Stimulated activated naive CD8-positive, alpha-beta T cell treated with anti-CD3 and anti-CD28 coated beads, Interleukin-15, amount 100 ng/mL, for 72 hours (primary cell): ENCODE measurements at regions not wholly inside any gene's neighbourhood (a gene's known extent, or its start where the extent isn't known, plus 50 kb on each side); places are given as distances from the start of the nearest gene placed in this dataset.

ENCODE experiments used
- ATAC-seq: fragments of 150-1000 bp; cut with Tn5 transposase; 2 replicates; pipeline ENCODE4 v1.10.0; 2021; ENCODE audit warnings: mild to moderate bottlenecking, moderate library complexity
- DNase-seq, 2 donors: peaks; one replicate each; pipeline ENCODE4 v3.0.0; 2021 to 2022
- H3K27ac Mint-ChIP-seq, 2 donors: one replicate each; pipeline ENCODE4 v1.8.0; 2022; ENCODE audit warnings: mild to moderate bottlenecking in 2 of 2, mixed read lengths in 2 of 2, moderate library complexity in 2 of 2
- H3K27me3 Mint-ChIP-seq: one replicate; pipeline ENCODE4 v1.8.0; 2022; ENCODE audit warnings: mixed read lengths
- H3K4me1 Mint-ChIP-seq: one replicate; pipeline ENCODE4 v1.8.0; 2022; ENCODE audit warnings: mild to moderate bottlenecking, mixed read lengths
- H3K4me3 Mint-ChIP-seq, 2 donors: one replicate each; pipeline ENCODE4 v1.8.0; 2022; ENCODE audit warnings: mild to moderate bottlenecking in 2 of 2, mixed read lengths in 2 of 2, moderate library complexity in 1 of 2
- H3K9me3 Mint-ChIP-seq, 2 donors: one replicate each; pipeline ENCODE4 v1.8.0; 2022; ENCODE audit warnings: mixed read lengths in 2 of 2

DNA sequence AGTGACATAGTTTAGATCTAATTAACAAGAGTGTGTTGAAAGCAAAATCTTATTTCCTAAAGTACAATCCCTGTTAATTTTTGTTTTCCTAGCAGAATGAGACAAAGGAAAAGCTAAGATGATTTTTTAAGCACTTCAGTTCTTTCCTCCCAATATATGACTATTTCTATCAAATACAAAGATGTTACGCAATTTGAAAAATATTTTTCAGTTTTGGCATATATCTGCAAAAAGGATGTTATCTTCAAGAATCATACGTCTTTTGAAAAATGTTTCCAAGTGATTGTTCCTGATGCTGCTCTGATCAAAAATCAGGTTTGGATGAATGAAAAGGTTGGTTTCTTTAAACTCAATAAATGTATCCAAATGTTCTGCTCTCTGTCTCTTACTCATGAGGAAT is 486.7 kb upstream of the CPEB2 start:
- ATAC-seq (no peak), DNase-seq (no peak)
- Mint-ChIP-seq H3K27ac (no peak overlapping the region), H3K9me3 (no peaks in the 10 kb centered on the region), H3K27me3 (no peaks in the 10 kb centered on the region), H3K4me3 (no peak overlapping the region), H3K4me1 (no peaks in the 10 kb centered on the region)

DNA sequence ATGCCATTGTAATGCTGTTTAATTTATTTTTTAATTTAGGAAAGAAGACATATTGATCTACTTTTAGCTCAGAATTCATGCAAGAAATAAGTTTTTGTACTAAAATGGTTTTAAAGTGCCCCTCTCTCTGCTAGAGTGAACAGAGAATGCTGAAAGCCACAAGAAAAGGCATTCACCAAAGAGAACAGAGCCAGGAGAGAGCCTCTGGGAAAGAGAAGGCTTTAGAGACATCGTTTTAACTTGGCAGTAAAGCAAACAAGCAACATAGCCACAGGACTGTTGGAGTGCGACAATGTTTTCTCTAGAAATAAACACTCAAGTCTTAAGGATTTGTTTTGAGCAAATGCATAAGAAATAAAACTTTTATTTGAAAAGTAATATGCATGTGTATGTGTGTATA is 484.1 kb upstream of the CPEB2 start:
- Mint-ChIP-seq H3K9me3 (no peaks in the 10 kb centered on the region), H3K4me1 (no peaks in the 10 kb centered on the region), H3K27ac (no peak overlapping the region), H3K27me3 (no peaks in the 10 kb centered on the region), H3K4me3 (no peak overlapping the region)
- ATAC-seq (no peak), DNase-seq (no peak)

DNA sequence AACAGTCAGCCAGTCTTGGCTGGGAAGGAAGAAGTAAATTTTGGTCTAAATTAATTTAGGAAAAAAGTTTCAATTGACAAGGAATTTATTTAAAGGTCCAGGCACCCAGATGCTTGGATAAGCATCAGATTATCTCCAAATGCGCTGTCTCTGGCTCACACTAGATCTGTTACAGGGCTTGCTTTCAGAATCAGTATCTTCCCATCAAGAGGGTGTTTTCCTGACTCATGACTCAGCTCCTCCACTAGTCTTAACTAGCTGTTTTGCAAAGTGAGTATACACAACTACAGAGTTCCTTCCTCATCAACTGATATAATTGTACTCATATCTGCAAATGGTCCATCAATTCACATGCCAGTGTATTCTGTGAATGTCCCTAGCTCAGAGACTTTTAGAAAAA is 482.1 kb upstream of the CPEB2 start:
- no peaks in the 10 kb centered on the region for H3K9me3 Mint-ChIP-seq
- DNase-seq, result no peak
- no peak overlapping the region for H3K4me3 Mint-ChIP-seq
- H3K27ac Mint-ChIP-seq, result peak overlapping the region in 1 of 2 donors; percentile 19
- no peak for ATAC-seq
- H3K4me1 Mint-ChIP-seq, result no peaks in the 10 kb centered on the region
- no peaks in the 10 kb centered on the region for H3K27me3 Mint-ChIP-seq

DNA sequence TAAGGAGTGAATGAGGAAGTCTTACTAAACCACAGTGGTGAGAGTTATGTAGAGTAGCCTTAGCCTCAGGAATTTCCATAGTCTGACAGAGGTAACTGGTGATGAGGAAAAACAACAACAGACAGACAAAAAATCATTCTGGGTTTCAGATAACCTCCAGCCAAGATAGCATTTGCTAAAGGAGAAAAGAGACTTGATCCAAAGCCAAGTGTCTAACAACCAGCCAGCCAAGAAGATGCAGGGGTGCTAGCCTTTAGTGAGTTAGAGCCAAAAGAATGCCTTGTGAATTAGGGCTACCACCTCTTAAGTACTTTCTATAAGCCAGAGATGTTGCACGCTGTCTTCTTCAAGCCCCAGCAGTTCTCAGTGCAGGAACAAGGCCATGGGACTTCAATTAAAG is 478.0 kb upstream of the CPEB2 start:
- Mint-ChIP-seq H3K9me3 (no peaks in the 10 kb centered on the region), H3K27me3 (no peaks in the 10 kb centered on the region), H3K4me3 (no peak overlapping the region), H3K4me1 (no peaks in the 10 kb centered on the region), H3K27ac (no peak overlapping the region)
- ATAC-seq (no peak), DNase-seq (no peak)

DNA sequence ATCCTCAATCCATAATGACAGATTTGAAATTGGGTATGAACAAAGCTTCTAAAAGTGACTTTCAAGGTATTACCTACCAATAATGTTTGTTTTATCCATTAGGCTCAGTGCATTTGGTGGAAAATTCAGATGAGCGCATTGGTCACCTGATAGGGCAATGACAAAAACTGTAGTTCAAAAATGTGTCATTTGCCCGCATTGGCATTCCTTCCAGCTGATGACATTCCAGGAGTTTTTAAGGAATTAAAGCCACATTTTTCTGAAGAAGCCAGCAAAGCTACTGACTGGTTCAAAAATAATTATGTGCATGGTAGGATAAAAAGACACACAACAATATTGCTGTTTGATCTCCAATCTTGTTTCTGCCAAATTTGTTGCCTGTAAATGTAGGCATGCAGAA is 473.4 kb upstream of the CPEB2 start:
- no peaks in the 10 kb centered on the region for H3K9me3 Mint-ChIP-seq
- no peaks in the 10 kb centered on the region for H3K4me1 Mint-ChIP-seq
- no peak for DNase-seq
- H3K27me3 Mint-ChIP-seq, result no peaks in the 10 kb centered on the region
- no peak for ATAC-seq
- no peak overlapping the region for H3K27ac Mint-ChIP-seq
- no peak overlapping the region for H3K4me3 Mint-ChIP-seq

DNA sequence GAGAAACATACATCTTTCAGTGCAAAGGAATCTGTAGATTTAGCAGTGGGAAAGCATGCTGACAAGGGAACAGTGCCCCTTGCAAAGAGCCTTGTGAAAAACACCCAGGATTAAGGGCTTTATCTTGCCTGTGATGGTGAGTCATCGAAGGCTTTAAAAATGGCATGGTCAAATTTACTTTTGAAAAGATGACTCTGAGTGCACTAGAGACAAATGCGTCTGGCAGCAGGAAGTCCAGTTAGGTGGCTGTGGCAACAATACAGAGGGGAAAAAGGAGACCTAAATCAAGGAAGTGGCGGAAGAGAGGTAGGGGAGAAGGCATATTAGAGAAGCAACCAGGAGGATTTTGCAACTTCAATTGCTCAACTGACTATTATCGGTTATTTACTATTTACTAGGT is 472.6 kb upstream of the CPEB2 start:
- ATAC-seq (no peak), DNase-seq (no peak)
- no peaks in the 10 kb centered on the region for H3K9me3 Mint-ChIP-seq

DNA sequence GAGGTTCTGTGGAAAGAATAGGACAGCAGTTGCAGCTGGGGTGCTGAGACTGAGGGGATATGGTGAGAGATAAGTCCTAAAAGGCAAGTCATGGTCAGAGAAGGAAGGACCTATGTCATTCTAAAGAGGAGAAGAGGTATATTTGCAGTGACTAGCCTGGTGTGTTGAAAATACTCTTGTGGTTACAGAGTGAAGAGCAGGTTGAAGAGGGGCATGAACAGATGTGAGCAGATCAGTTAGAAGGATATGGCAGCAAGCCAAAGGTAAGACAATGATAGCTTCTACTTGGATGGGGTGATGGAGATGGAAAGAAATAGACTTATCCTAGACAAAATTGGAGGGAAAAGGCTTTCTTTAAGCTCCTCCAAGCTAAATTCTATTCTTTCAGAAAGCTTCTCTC is 469.8 kb upstream of the CPEB2 start:
- Mint-ChIP-seq H3K4me1 (no peaks in the 10 kb centered on the region), H3K9me3 (no peaks in the 10 kb centered on the region), H3K4me3 (no peak overlapping the region), H3K27me3 (no peaks in the 10 kb centered on the region), H3K27ac (no peak overlapping the region)
- DNase-seq, result no peak
- no peak for ATAC-seq

More for the DNA sequence above, 472.6 kb upstream of the CPEB2 start:
- Mint-ChIP-seq H3K4me3 (no peak overlapping the region), H3K4me1 (no peaks in the 10 kb centered on the region), H3K27ac (no peak overlapping the region), H3K27me3 (no peaks in the 10 kb centered on the region)

DNA sequence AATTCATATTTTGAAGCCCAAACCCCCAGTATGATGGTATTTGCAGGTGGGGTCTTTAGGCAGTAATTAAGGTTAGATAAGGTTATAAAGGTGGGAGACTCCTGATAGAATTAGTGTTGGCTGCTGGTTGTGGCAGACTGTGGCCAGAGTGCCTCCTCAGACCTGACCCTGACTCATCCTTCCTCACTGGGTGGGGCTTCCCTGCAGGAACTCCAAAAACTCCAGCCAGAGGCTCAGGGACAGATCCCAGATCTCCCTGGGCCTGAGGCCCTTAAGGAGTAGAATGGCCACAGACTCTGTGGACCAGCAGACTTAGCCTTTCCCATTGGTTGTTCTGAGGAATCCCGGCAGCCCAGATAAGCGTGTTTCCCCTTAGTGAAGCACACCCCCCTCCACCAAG is 463.0 kb upstream of the CPEB2 start:
- no peak overlapping the region for H3K4me3 Mint-ChIP-seq
- peak overlapping the region in 1 of 2 donors; percentile 21 for H3K27ac Mint-ChIP-seq
- DNase-seq, result no peak
- H3K27me3 Mint-ChIP-seq, result peaks cover 22% of the 10 kb centered on the region
- ATAC-seq, result no peak
- H3K4me1 Mint-ChIP-seq, result no peaks in the 10 kb centered on the region
- H3K9me3 Mint-ChIP-seq, result peaks cover 10 to 19% of the 10 kb centered on the region in 2 donors

DNA sequence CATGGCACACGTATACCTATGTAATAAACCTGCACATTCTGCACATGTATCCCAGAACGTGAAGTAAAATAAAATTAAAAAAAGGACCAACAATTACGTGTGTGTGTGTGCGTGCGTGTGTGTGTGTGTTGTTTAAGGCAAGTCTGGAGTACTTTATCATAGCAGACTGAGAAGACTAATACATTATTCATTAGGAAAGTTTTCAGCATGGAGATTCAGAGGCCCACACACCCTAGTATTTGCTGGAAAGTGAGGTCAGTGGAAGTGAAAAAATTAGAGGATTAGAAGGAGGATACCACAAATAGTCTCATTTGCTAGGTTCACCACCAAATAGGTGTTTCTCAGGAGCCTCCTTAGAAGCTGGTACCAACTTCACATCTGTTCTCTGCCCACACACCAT is 457.1 kb upstream of the CPEB2 start:
- Mint-ChIP-seq H3K4me1 (no peaks in the 10 kb centered on the region), H3K27me3 (peaks cover 20% of the 10 kb centered on the region), H3K9me3 (peaks cover 3 to 17% of the 10 kb centered on the region in 2 donors), H3K4me3 (no peak overlapping the region), H3K27ac (no peak overlapping the region)
- ATAC-seq (no peak), DNase-seq (no peak)

DNA sequence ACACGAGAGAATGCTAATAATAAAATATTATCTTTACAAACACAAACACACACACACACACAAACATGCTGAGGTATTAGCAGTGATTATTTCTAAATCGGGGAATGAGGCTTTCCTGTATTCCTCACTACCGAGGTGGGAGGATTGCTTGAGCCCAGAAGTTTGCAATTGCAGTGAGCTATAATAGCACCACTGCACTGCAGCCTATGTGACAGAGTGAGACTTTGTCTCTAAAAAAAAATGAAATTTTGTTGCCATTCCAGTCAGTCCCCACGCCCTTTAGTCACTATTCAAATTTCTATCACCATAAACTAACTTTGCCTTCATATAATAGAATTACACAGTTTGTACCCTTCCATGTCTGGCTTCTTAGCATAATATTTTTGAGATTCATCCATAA is 456.5 kb upstream of the CPEB2 start:
- Mint-ChIP-seq H3K27ac (no peak overlapping the region), H3K27me3 (peaks cover 19% of the 10 kb centered on the region), H3K4me3 (no peak overlapping the region), H3K9me3 (peaks cover 0 to 17% of the 10 kb centered on the region in 2 donors), H3K4me1 (no peaks in the 10 kb centered on the region)
- DNase-seq, result no peak
- no peak for ATAC-seq

DNA sequence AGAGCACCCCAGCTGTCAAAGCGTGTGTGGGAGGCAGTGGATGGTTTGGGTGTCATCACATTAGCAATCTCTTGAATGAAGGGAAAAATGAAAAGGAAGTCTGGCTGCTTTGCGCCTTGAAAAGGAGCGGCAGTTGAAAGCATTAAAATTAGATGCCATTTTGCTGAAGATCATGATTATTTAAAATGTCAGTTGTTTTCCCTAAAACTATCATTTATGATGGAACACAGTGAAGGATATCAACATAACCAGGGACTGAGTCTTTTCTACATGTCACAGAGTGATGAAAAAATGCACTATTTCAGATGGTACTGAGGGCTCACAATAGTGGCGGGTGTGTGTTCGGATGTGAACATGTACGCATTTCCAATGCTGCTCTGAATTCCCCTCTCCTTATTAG is 450.2 kb upstream of the CPEB2 start:
- H3K27ac Mint-ChIP-seq, result no peak overlapping the region
- no peaks in the 10 kb centered on the region for H3K9me3 Mint-ChIP-seq
- no peaks in the 10 kb centered on the region for H3K27me3 Mint-ChIP-seq
- DNase-seq (no peak), ATAC-seq (no peak)
- H3K4me1 Mint-ChIP-seq, result no peaks in the 10 kb centered on the region
- H3K4me3 Mint-ChIP-seq, result no peak overlapping the region

DNA sequence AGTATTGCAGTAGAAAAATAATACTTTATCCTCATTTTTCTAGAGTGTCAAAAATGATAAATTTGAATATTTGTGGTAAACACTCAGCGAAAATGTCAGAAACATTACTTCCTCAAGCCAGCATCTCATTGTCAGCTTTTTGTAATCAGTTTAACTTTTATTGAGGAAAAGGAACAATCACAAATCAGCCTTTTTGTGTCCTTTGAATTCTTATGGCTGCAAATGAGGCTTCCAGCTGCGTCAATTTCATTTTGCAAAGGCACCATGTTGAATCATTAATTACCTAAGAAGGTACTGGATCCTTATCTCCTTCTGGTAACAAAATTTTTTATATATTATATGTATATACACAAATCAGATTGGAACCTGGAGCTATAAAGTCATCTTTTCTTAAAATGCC is 442.6 kb upstream of the CPEB2 start:
- Mint-ChIP-seq H3K27ac (no peak overlapping the region), H3K4me1 (no peaks in the 10 kb centered on the region), H3K27me3 (peaks cover 16% of the 10 kb centered on the region), H3K4me3 (no peak overlapping the region), H3K9me3 (peaks cover 0 to 4% of the 10 kb centered on the region in 2 donors)
- DNase-seq, result no peak
- ATAC-seq, result no peak

DNA sequence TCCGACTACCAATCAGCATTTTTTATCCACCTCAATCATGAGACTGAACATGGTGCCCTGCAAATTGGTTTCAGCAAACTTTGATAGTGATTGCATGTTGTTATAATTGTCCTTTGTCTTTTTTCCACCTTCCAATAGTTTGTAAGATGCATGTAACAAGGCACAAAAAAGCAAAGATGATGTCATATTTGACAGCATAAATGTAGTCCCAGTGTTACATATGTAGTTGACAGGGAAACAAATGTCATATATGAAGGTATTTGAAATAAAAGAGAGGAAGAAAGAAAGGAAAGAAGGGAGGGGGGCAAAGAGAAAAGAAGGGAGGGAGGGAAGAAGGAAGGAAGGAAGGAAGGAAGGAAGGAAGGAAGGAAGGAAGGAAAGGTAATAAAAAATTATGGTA is 441.7 kb upstream of the CPEB2 start:
- DNase-seq (no peak), ATAC-seq (no peak)
- Mint-ChIP-seq H3K4me1 (no peaks in the 10 kb centered on the region), H3K4me3 (no peak overlapping the region), H3K27me3 (peaks cover 16% of the 10 kb centered on the region), H3K9me3 (peaks cover 2 to 10% of the 10 kb centered on the region in 2 donors), H3K27ac (no peak overlapping the region)

DNA sequence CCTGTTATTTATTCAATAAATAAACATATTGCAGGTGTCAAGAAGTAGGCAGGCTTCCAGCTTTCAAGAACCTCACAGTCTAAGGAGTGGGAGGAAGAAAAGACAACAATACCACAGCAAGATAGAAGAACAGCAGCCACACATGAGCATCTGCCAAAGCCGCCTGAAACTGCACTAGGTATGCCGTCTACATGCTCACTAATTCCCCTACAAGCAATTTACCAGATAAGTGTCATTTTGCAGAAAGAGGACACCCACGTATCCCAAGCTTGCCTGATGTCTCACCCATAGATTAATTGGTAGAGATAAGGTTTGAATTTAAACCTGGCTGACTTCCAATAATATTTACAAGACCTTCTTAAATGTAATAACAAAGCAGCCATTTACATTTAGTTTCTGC is 439.4 kb upstream of the CPEB2 start:
- peaks cover 7 to 20% of the 10 kb centered on the region in 2 donors for H3K9me3 Mint-ChIP-seq
- peaks cover 16% of the 10 kb centered on the region for H3K27me3 Mint-ChIP-seq
- no peak for ATAC-seq
- no peak overlapping the region for H3K4me3 Mint-ChIP-seq
- no peak overlapping the region for H3K27ac Mint-ChIP-seq
- DNase-seq, result no peak
- peaks cover 5% of the 10 kb centered on the region for H3K4me1 Mint-ChIP-seq

DNA sequence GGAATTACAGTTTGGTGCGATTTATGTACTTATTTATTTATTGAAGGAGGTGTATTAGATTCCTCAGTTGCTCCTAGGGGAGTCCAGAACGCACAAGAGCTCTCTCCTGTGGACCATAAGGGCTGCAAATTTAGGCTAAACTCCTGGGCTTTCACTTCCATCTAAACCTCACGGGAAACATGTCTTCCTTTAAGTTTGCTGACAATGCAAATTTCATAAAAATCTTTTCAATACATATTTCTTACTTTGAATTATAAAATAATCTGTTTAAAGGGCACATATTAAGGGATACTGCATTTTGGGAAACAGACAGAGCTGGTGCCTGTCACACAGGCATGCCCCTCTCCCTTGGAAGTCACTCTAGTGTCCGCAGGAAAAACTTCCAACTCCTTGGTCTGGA is 438.0 kb upstream of the CPEB2 start:
- DNase-seq (no peak), ATAC-seq (no peak)
- H3K27me3 Mint-ChIP-seq, result peaks cover 16% of the 10 kb centered on the region
- H3K4me1 Mint-ChIP-seq, result peaks cover 5% of the 10 kb centered on the region
- H3K9me3 Mint-ChIP-seq, result peaks cover 7 to 20% of the 10 kb centered on the region in 2 donors
- H3K27ac Mint-ChIP-seq, result no peak overlapping the region
- no peak overlapping the region for H3K4me3 Mint-ChIP-seq

DNA sequence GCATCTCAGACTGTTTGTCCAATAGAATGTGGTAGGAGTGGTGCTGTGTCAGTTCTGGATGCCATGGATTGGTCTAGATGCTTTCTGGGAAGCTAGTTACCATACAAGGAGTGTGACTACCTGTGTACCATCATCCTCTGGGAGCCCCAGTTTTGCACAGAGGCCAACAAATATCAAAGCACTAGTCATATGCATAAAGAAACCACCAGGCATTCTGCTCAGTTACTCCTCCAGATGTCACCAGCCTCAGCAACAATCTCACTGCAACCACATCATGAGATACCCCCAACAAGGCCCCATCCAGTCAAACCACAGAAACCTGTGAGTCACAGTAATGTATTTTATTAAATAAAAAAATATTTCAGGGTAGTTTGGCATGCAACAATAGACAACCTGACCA is 435.8 kb upstream of the CPEB2 start:
- Mint-ChIP-seq H3K27me3 (peaks cover 9% of the 10 kb centered on the region), H3K9me3 (peaks cover 7 to 20% of the 10 kb centered on the region in 2 donors), H3K27ac (no peak overlapping the region), H3K4me1 (peaks cover 5% of the 10 kb centered on the region), H3K4me3 (no peak overlapping the region)
- no peak for DNase-seq
- peak; percentile 66 for ATAC-seq

DNA sequence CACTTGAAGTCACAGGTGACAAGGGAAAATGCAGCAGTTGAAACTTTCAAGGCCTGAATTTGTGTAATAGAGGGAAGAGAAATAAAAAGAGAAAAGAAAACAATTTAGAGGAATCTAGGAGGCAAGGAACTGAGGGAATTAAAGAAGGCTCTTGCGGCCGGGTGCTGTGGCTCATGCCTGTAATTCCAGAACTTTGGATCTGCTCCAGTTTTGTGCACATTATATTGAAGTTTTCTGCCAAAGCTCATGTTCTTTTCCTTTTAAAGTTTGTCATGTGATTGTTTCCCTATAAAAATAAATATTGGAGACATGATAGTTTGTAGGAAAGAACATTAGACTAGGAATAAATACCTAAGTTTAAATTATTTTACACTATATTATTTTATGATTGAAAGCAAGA is 433.9 kb upstream of the CPEB2 start:
- no peaks in the 10 kb centered on the region for H3K27me3 Mint-ChIP-seq
- H3K9me3 Mint-ChIP-seq, result peaks cover 7 to 20% of the 10 kb centered on the region in 2 donors
- ATAC-seq, result no peak
- H3K4me3 Mint-ChIP-seq, result no peak overlapping the region
- H3K27ac Mint-ChIP-seq, result no peak overlapping the region
- no peak for DNase-seq
- peaks cover 5% of the 10 kb centered on the region for H3K4me1 Mint-ChIP-seq

DNA sequence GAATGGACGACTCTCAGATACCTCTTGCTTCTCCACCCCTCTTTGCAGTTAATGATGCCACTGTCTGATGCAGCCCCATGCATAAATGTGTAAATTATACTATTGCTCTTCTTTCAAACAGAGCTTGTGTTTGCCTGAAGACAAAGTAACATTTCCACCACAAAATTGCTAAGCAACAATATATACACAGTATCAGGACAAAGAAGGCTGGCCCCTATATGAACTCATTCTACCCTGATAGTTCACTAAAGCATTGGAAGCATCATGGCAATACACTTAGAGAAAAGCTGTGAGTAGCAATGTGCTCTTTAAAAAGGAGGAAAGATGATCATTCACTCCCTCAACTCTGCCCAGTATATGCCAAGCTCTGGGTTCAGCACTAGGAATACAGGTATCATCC is 427.0 kb upstream of the CPEB2 start:
- no peak overlapping the region for H3K27ac Mint-ChIP-seq
- DNase-seq (no peak), ATAC-seq (no peak)
- H3K27me3 Mint-ChIP-seq, result no peaks in the 10 kb centered on the region
- no peak overlapping the region for H3K4me3 Mint-ChIP-seq
- H3K4me1 Mint-ChIP-seq, result no peaks in the 10 kb centered on the region
- H3K9me3 Mint-ChIP-seq, result no peaks in the 10 kb centered on the region
